COLO668 (cell line): ENCODE measurements at regions not wholly inside any gene's neighbourhood (a gene's known extent, or its start where the extent isn't known, plus 50 kb on each side); places are given as distances from the start of the nearest gene placed in this dataset.

Experiments used
- DNase-seq: peaks from one replicate; lab custom pipeline; 2025; ENCODE audit not compliant: unreplicated experiment; lab: John Stamatoyannopoulos, UW

- no peak for DNase-seq
Measured at GRCh38 chr18:73653827-73654226, 493.8 kb downstream of the FBXO15 start.

- no peak for DNase-seq
Measured at GRCh38 chr18:73653251-73653650, 494.4 kb downstream of the FBXO15 start.

DNA sequence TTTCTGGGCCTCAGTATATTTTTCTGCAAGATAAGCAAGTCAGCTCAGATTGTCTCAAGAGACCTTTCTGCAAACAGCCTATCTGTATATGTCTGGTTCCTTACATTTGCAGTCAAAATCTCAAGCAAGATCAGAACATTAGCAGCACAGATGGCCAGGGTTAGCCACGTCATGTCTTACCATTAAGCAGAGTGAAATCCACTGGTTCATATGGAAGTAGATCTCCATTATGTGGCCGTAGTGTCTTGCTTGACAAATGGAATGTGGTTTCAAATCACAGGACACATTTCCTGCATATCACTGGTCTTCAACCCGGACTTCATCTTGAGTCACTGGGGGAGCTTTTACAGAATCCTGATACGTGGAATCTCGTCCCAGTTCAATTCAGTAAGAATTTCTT, 500.2 kb downstream of the FBXO15 start:
- no peak for DNase-seq

DNA sequence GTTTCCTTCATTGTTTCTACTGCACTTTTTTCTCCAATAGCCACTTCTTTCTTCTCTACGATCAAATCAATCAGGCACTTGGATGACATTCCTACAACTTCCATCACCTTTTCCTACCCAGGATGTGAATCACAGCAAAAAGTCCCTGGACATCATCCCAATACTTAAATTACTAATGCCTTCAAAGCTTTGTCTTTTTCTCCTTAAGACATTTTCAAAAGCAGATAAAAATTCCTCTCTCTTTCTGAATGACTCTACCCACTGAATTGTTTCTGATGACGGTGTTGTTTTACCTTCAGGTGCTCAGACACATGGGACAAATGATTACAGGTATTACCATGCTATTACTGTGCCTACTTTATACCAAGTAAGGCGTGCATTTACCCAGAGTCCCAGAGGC, 500.9 kb downstream of the FBXO15 start:
- no peak for DNase-seq

GRCh38 chr18:73646196-73646595, 501.4 kb downstream of the FBXO15 start:
- DNase-seq: no peak

DNA sequence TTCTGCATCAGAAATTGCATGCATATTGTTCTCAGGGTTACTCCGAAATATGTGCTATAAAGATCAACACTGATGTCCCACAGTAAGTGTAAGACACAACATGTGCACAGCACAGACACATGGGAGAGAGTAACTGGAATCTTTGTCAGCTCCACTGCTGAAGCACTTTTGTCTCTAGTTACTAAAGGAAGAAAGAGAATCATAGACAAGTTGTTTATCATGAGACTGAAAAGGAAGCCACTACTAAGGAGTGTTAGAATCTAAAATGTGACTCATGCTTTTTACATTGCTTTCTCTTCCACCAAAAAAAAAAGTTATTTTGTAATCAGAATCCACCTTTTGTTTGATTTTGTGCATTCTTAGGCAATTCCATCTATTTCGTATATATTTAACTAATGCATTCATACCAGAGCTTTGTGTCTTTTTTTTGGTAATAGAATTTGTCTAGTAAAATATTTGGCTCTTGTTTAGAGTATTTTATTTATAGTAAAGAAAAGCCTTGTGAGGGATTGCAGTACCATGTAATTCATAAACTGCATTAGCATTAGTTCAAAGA, 502.4 kb downstream of the FBXO15 start:
- DNase-seq: no peak

GRCh38 chr18:73639788-73640187, 507.8 kb downstream of the FBXO15 start:
- DNase-seq: no peak

DNA sequence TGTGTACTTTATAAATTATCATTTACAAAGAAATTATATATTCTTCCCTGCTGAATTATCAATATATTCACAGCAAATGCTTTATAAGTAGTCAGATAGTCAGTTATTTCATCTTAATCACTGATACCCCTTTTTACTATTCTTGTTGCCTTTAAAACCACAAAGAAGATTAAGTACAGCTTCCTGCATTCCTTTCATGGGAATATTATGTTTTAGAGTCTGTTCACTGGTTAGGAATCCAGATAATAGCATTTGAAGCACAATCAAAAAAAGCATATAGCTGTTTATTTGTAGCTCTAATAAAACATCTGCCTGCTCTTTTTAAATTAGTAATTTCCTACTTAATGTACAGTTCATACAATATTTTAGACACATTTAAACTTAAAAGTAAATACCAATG, 508.9 kb downstream of the FBXO15 start:
- DNase-seq: no peak

DNA sequence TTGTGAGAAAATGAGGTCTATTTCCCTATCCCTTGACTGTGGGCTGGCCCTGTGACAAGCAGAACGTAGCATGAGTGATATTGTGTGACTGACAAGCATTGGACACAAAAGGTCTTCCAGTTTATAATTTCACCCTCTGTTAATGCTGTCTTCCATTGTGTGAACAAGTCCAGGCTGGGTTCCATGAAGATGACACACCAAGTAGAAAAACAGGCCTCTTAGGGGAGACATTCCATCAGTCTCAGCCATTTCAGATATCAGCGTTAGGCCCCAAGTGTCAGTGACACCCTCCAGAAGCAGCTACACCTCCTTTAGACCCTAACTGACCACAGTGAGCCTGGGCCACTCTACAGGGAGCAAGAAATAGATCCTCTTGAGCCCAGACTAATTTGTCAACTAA, 511.3 kb downstream of the FBXO15 start:
- DNase-seq: no peak

DNA sequence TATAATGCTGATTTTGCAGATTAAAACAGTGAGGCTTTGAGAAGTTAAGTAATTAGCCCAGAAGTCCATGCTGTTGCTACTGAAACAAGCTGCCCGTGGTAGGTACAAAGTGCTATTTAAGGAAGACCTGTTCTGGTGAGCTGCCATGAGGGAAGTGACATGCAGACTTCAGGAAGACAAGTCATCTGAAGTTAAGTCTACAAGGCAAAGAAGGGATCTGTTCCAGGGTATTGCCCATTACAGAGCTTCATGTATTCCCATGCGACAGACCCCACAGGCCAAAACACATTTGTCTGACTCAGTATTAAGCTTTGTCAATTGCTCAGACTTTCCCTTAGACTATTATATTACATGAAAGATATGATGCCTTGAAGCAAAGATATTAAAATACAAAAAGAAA, 520.8 kb downstream of the FBXO15 start:
- DNase-seq: no peak

DNA sequence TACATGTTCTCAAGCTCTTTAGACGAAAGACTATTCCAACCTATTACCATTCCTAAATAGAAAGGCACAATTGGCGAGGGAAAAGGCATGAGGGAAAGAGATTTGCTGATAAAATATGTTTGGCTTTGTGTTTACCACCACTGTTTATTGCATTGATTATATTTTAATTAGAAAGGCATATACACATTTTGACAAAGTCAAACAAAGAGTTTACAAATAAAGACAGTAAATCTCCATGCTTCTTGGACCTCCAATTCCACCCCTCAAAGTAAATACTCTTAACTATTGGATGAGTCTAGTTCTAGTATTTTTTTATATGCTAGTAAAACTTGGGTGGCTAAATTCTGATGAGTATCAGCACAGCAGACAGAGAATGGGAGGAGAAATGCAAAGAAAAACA, 521.4 kb downstream of the FBXO15 start:
- no peak for DNase-seq

- DNase-seq: no peak
Measured at GRCh38 chr18:73621091-73621490, 526.5 kb downstream of the FBXO15 start.

- DNase-seq: no peak
Measured at GRCh38 chr18:73617981-73618380, 529.7 kb downstream of the FBXO15 start.

DNA sequence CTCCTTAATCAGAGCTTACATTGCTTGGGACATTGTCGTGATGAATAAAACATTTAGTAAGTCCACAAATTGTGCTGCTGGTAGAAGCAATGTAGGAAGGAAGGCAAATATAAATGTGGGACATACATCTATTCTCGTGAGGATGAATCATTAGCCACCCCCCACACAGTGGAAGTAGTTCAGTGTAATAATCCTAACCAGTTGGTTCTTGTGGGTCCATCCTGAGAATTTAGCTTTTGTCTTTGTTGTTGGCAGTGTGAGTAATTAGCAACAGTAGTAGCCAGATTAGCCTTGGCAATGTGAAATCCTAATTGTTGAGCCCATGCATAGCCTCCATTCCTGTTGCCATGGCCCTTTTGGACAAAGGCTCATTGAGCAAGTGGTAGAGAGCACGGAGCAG, 532.1 kb downstream of the FBXO15 start:
- no peak for DNase-seq

- DNase-seq: no peak
Measured at GRCh38 chr18:73614812-73615211, 532.8 kb downstream of the FBXO15 start.

DNA sequence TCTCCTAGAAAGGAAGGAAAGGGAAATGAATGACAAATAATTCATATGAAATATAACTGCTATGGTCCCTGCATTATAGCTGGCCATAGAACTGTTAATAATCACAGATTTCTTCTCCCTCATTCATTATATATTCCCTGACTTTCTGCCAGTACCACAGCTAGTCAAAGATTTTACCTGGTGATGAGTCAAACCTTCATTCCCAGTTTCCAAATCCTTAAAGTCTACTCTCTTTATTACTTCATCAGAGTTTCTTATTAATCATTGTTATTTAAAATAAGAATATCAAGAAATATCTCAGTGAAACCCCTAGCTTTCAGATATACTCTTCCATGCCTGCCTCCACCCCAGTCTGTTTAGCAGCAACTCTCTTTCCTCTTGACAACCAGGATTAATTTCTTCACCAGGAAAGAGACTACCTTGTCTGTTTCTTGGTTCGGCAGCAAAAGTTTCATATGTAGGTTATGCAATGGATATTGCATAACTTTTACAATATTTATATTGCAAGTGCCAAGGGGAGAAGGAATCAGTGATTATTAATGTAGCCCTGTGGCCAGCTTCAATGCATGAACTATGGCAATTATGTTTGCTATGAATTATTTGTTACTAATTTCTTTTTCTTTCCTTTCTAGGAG, 533.8 kb downstream of the FBXO15 start:
- no peak for DNase-seq

DNA sequence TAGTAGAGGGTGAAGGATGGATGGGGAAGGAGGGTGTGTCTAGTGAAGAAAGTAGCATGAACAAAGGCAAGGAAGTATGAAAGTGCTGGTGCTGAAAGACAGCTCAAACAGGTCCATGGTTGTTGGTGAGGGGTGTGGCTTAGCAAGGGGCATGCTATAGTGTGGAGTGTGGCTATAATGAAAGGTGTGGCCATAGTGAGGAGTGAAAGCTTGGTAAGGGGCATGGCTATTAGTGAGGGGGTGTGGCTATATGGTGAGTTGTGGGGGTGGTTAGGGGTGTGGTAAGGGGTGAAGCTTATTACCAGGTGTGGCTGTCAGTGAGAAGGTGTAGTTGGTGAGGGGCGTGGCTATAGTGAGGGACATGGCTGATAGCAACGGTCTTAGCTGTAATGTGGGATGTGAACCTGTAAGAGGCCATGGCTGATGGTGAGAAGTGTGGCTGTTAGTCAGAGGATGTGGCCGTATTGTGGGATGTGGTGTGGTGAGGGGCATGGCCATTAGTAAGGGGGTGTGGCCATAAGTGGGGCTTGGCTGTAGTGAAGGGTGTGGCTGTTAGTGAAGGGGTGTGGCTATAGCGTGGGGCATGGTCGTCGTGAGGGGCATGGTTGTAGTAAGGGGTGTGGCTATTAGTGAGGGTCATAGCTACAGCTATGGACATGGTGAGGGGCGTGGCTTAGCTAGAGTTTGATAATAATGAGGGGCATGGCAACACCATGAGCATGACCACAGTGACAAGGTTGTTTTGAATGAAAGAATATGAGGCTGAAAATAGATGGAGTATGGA, 549.6 kb downstream of the FBXO15 start:
- DNase-seq: no peak

DNA sequence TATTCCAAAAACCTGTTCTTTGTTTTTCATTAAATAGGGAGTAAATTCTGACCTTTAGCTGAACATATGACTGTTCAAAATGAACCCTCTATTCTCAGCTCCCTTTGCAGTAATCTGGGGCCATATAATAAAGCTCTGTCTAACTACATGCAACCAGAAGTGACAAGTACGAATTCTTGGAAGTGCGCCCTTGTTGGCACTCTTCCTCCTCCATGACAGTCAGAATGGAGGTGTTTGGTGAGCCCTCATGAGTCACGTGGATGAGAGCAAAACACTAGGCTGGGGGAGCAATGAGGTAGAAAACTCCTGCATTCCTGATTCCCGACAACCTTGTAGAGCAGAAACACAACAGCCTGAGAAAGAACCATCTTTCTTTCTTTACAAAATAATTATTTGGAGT, 552.9 kb downstream of the FBXO15 start:
- DNase-seq: no peak

GRCh38 chr18:73593207-73593606, 554.4 kb downstream of the FBXO15 start:
- DNase-seq: no peak

DNA sequence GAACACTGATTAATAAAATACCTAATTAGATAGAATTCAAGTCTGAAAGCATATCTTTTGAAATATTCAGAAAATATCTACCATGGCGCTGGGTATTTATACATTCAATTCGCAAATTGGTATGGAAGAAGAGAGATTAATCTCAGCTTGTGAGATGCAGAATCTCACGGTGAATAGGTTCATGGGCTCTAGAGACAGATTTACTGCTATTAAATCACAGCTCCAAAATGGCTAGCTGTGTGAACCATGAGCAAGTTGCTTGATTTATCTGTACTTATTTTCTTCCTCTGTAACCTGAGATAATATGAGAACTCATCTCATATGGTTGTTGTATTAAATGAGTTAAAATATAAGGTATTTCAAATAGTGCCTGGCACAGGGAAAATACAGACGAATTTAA, 556.7 kb downstream of the FBXO15 start:
- DNase-seq: no peak

GRCh38 chr18:73579698-73580097, 567.9 kb downstream of the FBXO15 start:
- no peak for DNase-seq

- DNase-seq: no peak
Measured at GRCh38 chr18:73577365-73577764, 570.3 kb downstream of the FBXO15 start.
